NB4 (cell line): ENCODE measurements at regions not wholly inside any gene's neighbourhood (a gene's known extent, or its start where the extent isn't known, plus 50 kb on each side); places are given as distances from the start of the nearest gene placed in this dataset.

Experiments used
- CTCF ChIP-seq: IDR thresholded peaks from one replicate; pipeline ENCODE4 v1.5.1; 2012; ENCODE audit warnings: low read depth, low read length
- POLR2A ChIP-seq: IDR thresholded peaks from 2 replicates; pipeline ENCODE4 v1.6.1; 2011; ENCODE audit warnings: mild to moderate bottlenecking; ENCODE audit not compliant: insufficient read length; ENCODE audit errors: extremely low read depth

DNA sequence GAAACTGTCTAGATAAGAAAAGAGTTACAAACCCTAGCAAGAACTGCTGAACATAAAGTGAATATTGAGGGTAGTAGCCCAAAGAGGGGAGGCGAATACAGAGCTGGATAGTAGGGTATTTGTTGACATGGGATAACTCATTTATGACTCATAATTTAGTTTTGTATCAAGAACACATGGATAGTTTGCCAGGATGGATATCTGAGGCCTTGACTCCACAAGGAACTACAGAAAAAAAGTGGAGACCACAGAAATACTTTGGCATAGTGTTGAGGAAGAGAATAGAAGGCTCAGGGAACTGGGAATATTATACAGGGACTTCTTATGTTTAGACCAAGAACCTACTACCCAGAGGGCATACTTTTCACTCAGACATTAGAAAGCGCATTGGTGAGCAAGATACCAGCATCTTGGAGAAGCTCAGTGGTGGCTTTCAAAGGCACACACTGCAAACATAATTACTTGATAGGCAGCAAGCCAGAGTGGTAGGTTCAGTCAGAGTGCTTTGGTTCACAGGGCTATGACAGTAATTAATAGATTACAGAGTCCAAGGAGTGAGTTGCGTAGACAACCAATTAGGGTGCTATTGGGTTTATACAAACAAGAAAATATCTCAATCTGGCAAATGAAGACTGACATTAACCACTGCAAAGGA, 51.9 kb upstream of the ZBTB7C start:
- TF ChIP-seq POLR2A (no peak), CTCF (no peak)
